Nucleus accumbens (tissue), 56 donors: ENCODE measurements at regions not wholly inside any gene's neighbourhood (a gene's known extent, or its start where the extent isn't known, plus 50 kb on each side); places are given as distances from the start of the nearest gene placed in this dataset.
A peak's percentile ranks its signal among the peaks of the same experiment; 100 is the strongest.

Source experiments
- DNase-seq, 56 donors: peaks; one replicate each; lab custom pipeline; 2025; lab: John Stamatoyannopoulos, UW

DNA sequence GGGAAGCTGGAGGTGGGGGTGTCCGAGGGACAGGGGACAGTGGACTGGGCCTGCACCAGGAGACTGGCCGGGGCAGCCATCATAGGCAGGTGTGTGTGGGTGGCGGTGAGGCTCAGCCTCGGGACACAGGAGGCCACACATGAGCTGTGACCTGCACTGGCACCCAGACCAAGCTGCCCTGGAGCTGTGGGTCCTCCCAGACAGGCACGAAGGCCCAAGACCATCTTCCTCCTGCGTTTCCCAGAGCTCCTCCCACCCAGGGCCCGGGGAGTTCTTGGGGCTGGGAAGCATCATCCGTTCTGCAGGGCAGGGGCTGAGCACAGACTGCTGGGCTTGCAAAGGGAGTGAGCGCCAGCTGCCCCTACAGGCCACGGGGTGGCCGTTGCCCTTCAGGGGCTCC lies 87.4 kb downstream of the PDGFA start:
- no peak for DNase-seq

DNA sequence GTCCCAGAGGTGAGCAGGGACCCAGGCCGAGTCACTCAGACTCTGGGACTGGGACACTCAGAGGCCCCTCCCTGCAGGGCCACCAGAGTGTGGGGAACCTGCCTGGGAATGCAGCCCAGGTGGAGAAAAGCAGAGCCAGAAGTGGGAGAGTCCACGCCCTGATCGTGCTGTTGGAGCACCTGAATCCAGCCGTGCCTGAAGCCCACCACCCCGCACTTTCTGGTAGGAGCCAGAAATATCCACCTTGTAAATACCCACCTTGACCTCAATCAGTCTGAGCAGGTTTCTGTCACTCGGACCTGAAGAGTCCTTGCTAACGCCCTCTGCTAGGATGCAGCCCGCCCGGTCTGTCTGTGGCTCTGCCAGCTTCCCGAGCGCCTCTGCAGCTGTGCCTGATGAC lies 86.7 kb downstream of the PDGFA start:
- no peak for DNase-seq

DNA sequence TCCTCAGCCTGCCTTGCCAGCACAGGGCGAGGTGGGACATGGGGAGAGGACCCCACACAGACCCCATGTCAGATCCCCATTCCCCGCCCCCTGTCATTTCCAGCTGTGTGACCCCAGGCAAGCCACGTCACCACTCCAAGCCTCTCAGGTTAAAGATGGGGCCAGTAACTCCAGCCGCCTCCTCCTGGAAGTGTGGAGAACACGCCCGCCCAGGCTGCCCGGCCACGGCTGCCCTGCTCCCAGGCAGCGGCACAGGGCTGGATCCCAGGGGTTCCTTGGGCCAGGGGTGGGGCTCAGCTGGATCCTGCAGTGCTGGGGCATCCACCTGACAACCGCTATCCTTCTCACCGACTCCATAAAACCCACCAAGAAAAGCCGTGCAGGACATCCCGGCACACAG lies 86.1 kb downstream of the PDGFA start:
- no peak for DNase-seq

DNA sequence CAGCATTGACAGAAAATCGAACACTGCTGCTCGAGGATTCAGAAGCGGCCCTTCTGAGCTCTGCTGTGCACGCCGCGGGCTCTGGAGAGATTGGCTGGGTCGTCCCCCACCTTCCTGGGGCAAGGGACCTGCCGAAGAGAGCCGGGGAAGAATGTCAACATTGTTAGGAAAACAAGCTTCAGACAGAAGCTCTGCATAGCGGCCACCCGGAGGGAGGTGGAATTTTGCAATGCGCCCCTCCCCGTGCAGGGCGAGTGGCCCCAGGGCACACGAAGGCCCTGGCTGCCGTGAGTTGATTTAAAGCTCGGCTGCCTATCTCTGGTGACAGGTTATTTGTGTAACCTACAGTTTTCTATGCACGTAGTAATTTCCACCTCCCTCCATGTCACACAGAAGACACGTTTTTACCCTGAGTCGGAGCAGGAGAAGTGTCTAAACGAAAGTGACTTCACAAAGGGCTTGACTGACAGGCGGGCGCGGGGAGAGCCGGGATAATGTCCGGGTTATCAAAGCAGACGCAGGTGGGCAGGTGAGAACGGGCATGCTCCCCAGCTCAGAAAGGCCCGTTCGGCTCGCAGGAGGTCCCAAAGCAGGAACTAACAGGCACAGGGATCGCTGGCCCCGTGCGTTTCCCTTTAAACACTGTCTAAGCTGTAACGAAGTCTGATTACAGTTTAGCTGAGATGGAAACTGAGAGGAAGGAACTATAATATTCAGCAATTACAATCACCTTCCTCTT lies 84.6 kb downstream of the PDGFA start:
- DNase-seq: no peak

DNA sequence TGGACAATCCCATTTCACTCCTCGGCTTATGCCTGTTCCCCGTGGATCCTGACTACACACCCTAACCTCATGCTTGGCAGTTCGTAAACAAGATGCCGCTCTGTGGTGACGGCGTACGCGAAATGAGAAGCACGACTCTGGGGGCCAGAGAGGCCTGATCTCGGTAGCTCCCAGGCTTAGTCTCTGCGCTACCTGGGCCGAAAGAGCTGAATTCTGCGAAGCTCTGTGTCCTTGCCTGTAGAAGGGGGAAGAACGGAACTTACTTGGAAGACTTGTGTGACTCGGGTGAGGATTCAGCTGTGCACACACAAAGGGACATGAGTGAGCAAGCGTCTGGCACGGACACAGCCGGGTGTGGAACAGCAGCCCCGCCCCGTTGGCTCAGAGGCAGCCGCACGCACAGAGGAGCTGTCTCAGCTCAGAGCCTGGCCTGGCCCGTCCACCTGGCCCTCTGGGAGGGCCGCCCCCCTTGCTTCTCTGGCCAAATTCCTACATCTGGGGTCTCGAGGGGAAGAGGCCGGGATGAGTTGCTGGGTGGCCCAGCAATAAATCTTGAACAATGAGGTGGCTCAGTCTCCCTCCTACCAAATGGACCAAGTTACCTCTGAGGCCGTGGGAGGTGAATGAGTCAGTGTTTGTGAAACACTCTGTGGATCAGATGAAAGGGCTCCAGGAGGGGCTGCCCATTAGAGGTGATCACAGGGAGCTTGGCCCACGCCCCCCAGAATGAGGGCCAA lies 83.8 kb downstream of the PDGFA start:
- peak in 2 of 56 donors; percentile 9 to 16 for DNase-seq

DNA sequence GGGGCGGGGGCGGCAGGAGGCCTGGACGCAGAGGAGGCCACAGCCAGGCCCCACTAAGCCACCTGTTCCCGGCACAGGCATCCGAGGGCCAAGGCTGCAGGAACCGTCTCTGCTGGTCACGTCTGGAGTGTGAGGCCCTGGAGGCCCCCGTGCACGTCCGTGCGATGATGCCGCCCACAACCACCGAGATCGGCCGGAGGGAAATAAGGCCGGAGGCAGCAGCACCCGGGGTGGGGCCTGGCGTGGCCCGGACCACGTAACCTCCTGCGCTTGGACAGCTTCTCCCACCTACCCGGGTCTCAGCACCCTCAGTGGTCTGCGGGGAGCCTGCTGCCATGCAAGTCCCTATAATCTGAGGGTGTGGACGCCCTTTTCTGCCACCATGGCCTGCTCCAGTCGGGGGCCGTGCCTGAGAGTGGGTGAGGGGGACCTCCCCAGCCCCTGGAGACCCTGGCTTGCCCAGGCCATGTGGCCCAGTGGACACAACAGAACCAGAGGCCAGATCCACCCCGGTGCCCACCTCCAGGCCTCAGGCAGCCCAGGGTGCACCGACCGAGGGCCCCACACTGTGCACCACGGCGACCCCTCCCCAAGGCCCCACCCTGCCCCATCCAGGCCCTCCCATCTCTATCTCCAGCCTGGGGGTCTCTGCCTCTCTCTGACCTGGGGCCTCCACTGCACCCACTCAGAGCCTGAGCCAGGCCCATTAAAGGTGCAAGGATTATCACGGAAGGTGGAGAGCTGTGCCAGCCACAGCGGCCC lies 83.1 kb downstream of the PDGFA start:
- no peak for DNase-seq

DNA sequence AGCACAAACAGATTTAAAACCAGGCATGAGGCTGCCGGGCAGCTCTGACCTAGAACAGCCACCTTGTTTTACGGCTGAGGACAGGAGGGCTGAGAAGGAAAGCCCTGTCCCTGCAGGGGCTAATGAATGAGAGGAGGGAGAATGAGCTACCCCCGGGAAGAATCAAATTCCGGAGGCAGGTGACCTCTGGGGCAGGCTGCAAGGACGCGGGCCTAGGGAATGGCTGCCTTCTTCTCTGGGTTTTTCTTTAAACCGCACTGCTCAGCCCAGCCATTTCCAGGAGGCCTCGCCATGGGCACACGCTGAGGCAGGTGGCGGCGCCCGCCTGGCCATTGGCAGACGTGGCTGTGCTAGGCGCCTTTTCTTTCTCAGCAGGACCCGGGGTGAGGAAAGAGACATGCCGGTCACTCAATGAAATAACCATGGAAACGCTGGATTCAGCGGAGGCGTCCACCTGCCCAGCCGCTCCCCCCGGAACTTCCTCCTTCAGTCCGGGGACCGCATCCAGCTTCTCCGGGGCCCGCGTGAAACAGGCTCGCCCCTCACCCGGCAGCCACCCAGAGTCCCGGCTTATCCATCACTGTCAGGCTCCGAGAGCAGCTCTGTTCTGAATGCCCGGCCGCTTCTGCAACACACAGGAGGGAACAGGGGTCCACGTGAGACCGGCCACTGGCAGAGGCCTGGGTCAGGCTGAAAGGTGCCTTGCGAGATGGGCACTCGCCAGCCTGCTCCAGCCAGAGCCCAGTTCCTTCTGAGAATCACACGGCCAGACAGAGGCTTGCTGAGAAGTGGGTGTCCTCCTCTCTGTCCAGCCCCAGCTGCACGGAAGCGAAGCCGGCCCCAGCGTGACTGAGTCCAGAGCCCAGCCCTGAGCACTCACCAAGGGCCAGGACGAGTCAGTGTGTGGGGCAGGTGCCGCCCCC lies 82.1 kb downstream of the PDGFA start:
- peak in 8 of 56 donors; percentile 8 to 62 (median 22) for DNase-seq

DNA sequence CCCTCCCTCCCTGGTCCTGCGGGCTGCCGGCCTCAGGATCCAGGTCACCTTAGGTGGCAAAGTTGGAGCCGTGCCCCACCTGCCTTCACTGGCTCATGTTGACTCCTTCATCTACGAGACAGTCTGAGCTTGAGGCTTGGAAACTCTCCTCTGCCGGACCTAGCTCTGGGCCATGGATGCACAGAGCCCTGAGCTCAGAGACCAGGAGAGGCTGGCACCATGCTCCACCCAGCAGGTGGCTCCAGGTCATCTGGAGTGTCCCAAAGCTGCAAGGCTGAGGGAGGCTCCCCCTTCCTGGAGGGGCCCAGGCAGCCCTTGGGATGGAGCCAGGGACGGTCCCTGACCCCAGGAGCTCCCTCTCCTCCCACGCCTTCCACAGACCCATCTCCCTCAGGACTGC lies 81.3 kb downstream of the PDGFA start:
- DNase-seq: no peak

DNA sequence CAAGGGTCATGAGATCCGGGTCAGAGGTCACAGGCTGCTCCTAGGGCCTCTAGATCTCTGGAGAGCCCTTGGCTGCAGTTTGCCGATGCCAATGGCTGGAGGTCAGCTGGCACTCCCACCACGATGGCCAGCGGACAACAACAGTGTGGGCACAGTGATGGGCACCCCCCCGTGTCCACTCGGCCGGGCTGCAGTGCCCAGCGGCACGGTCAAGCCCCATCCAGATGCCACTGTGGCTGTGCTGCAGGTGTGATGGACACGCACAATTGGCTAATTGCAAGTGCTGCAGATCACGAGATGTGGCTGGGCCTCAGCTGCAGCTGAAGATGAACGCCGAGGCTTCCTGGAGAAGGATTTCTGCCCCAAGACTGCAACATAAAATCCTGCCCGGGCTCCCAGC lies 80.7 kb downstream of the PDGFA start:
- DNase-seq: no peak

DNA sequence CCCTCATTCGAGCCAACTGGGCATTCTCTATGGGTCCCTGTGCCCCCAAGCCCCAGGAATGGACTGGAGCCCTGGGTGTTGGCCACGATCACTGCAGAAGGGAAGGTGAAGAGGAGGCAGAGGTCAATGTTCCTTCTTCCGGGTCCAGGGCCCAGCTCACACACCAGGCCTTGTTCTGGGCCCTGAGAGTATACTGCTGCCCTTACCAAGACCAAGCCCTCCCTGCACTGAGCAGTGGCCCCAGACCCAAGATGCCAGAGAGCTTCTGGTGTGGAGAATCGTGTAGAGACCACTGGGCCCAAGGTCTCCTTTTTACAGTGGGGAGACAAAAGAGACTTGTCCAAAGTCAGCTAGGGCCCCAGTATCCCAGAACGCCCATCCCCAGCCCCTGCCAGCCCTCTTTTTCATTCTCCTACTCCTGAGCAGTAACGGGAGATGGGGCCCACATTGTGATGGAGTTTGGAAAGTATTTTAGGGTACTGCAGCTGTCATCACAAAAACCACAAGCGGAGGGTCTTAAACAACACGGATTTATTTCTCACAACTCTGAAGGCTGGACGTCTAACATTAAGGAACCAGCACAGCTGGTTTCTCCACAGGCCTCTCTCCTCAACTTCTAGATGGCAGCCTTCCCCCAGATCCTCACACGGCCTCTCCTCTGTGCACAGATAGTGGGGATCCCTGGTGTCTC lies 79.4 kb downstream of the PDGFA start:
- no peak for DNase-seq

DNA sequence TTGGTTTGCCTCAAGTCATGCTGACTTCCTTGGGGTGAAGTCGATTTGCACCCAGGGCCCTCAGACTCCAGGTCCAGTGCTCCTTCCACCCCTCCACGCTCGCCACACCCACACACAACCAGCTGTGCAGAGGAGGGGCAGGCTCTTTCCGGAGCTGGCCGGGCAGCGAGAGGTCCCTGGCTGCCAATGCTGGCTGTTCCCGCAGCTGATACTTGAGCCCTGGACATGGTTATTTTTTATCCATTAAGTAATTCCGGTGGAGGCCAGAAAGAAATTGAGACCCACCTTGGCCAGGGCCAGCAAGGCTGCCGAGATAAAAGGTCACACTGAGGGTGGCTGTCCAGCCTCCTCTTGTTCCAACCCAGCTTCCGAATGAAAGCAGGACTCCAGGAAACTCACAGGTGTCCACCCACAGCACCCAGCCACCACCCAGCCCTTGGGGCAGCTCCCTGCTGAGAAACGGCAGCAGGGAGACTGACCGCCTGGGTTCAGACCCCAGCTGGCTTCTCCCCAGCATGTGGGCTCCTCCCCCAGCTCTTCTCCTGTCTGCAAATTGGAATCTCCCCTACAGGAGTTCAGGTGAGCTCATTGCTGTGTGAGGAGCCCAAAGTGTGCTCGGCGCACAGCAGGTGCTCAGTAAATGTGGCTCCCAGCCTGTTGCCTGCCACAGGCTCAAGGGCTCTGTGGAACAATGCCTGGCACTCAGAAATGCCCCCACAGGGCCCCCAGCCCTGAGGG lies 77.8 kb downstream of the PDGFA start:
- no peak for DNase-seq

DNA sequence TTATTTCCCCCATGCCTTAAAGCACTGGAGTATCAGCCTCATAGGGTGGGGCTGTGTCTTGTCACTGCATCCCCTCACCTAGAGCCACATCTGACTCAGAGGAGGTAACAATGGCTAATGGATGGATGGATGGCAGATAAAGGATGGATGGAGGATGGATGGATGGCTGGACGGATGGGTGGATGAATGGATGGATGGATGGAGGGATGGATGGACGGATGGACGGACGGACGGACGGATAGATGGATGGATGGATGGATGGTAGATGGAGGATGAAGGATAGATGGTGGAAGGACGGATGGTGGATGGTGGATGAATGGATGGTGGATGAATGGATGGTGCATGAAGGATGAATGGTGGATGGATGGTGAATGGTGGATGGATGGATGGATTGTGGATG lies 77.2 kb downstream of the PDGFA start:
- DNase-seq: no peak

DNA sequence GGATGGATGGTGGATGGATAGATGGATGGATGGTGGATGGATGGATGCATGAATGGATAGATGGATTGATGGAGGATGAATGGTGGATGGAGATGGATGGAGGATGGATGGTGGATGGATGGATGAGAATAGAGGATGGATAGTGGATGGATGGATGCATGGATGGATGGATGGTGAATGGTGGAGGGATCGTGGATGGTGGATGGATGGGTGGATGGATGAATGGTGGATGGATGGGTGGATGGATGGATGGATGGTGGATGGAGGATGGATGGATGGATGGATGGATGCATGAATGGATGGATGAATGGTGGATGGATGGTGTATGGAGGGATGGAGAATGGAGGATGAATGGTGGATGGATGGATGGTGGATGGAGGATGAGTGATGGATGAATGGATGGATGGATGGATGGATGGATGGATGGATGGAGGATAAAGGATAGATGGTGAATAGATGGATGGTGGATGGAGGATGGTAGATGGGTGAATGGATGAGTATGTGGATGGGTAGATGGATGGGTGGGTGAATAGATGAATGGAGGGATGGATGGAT lies 76.3 kb downstream of the PDGFA start:
- no peak for DNase-seq

DNA sequence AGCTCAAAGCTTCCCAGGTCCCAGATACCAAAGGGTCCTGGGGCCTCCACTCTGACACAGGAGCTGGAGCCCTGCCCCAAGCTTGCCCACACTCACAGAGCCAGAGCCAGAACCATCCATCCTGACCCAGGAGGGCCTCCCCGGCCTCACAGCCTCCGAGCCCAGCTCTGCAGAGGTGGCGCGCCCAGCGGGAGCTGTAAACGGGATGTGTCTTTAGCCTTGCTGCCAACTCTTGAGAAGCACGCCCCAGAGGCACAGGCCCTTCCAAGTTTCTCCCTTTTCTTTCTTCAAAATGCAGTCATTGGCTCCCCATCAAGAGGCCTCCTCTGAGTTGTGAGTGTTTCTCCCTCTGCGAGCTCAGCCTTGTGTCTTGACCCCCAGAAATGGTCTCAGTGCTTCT lies 75.0 kb downstream of the PDGFA start:
- DNase-seq: peak in 11 of 56 donors; percentile 5 to 51 (median 26)

DNA sequence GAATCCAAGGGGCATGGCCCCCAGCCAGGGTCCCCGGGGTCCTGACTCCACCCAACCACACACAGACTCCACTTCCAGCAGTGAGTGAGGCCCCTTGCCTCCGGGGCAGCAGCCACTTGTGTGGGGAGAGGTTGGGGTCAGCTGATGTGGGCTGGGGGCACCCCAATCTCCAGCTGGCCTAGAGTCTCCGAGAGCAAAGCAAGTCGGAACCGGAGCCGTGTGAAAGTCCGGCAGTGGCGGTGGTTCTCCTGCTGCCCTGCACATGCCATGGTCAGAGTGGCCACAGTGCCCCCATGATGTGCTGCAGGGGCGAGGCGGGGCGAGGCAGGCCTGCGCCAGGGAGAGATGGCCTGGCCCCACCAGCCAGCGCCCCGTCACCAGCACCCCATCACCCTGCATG lies 74.6 kb downstream of the PDGFA start:
- DNase-seq: no peak

DNA sequence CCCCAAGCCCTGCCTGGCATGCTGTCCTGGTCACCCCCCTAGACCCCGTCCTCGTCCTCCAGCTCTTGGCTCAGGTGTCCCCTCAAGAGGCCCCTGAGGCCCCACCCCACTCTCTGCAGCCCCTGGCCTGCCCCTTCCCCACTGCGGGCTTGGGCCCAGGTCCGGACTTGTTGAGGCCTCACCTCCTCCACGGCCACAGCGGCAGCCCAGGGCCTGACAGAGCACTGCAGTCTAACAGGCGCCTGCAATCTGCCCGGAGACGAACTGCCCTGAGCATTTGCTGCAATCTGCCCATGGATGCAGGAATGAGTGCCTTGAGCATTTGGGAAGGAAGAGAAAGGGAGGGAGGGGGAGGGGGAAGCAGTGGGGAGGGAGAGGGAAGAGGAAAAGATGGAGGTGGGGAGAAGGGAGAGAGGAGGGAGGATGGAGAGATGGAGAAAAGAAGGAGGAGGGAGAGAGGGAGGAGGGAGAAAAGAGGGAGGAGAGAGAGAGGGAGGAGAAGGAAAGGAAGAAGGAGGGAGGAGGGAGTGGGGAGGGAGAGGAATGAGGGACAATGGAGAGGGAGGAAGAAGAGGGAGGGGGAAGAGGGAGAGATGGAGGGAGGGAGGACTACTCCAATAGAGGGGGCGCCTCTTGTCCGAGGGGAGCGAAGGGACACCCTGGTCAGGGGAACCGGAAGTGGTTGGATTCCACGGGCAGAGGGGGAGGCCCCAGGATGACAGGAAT lies 73.9 kb downstream of the PDGFA start:
- no peak for DNase-seq

DNA sequence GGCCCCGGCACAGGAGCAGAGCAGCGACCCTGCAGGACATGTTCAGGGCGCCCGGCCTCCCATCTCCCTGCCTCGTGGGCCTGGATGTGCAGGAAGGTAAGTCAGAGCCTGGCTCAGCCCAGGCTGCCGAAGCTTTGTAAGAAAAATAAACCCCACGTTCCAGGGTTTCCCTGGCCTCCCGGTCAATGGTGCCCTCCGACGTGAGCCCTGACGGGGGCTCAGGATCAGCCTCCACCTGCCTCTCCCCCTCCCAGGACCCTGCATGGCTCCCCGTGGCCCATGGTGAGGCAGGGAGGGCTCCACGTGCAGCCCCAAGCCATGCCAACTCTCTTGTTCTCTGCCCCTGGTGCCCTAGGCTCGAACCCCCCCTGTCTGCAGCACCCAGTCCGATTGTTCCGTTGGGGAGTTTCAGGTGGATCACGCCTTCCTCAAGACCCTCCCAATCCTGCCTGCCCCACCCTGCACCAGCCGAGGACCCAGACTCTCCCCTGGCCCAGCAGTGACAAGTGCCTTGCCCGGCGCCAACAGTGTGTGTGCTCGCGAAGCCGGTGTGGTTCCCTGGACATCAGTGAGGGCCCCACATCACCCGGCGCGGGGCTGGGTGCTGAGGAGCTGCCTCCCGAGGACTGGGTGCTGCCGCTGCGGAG lies 73.2 kb downstream of the PDGFA start:
- no peak for DNase-seq
